GM12891 (cell line): ENCODE measurements at regions not wholly inside any gene's neighbourhood (a gene's known extent, or its start where the extent isn't known, plus 50 kb on each side); places are given as distances from the start of the nearest gene placed in this dataset.

Experiments used
- PAX5 ChIP-seq: IDR thresholded peaks from 2 replicates; pipeline ENCODE4 v1.6.1; 2011; ENCODE audit warnings: low read length, moderate library complexity, mild to moderate bottlenecking; ENCODE audit not compliant: insufficient read depth, severe bottlenecking
- POLR2A ChIP-seq: IDR thresholded peaks from 2 replicates; pipeline ENCODE4 v1.6.1; 2011; ENCODE audit warnings: low read depth, low read length, control low read depth
- POLR2AphosphoS5 ChIP-seq: IDR thresholded peaks from 2 replicates; pipeline ENCODE4 v1.6.1; 2011; ENCODE audit warnings: low read depth, low read length, control low read depth
- SPI1 ChIP-seq: IDR thresholded peaks from 2 replicates; pipeline ENCODE4 v1.6.1; 2011; ENCODE audit warnings: low read depth, low read length, control low read depth
- TAF1 ChIP-seq: IDR thresholded peaks from 2 replicates; pipeline ENCODE4 v1.6.1; 2011; ENCODE audit warnings: low read depth, low read length, control low read depth

DNA sequence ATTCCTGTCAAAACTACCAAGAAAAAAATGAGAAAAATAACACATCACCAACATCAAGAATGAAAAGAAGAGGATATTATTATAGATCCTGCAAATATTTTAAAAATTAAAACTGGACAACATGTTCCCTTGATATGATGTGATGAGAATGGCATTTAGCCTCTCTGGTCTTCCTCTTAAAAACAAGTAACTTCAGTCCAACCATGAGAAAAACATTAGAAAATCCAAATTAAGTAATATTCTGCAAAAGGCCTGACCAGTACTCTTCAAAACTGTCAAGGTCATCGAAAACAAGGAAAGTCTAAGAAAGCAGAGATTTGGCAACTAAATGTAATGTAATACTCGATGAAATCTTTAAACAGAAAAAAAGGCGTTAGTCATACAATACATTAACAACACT lies 167.1 kb upstream of the SNX2 start:
- TF ChIP-seq TAF1 (no peak), POLR2A (no peak), POLR2AphosphoS5 (no peak), SPI1 (no peak), PAX5 (no peak)
